ENCODE measurements at regions not wholly inside any gene's neighbourhood (a gene's known extent, or its start where the extent isn't known, plus 50 kb on each side); places are given as distances from the start of the nearest gene placed in this dataset.
"Not testable (repeated sequence)": the region's sequence is repeated elsewhere in the genome, so short reads cannot be mapped to it uniquely, and the experiment has no call there.

DNA sequence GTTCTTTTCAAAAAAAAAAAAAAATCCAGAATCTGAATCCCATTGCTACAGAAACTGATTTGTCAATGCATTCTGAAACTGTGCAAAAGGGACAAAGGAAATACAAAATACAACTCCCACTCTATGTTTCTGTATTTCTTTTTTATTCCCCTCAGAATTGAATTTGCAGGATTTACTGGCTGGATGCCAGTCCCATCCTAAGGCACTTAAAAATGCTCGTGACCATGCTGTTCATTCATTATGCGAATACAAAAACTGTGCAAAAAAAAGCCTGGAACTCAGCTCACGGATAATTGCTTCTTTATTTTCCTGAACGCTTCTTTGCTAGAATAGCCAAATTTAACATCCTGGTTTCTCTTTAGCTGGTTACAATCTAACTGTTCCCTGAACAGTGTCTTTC, 413.3 kb downstream of the PRIM2 start:
- TF ChIP-seq, protein P1, sequence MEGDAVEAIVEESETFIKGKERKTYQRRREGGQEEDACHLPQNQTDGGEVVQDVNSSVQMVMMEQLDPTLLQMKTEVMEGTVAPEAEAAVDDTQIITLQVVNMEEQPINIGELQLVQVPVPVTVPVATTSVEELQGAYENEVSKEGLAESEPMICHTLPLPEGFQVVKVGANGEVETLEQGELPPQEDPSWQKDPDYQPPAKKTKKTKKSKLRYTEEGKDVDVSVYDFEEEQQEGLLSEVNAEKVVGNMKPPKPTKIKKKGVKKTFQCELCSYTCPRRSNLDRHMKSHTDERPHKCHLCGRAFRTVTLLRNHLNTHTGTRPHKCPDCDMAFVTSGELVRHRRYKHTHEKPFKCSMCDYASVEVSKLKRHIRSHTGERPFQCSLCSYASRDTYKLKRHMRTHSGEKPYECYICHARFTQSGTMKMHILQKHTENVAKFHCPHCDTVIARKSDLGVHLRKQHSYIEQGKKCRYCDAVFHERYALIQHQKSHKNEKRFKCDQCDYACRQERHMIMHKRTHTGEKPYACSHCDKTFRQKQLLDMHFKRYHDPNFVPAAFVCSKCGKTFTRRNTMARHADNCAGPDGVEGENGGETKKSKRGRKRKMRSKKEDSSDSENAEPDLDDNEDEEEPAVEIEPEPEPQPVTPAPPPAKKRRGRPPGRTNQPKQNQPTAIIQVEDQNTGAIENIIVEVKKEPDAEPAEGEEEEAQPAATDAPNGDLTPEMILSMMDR (IDR thresholded peaks at IDR 0.05; ENCODE audit: low read depth, low read length): not testable (repeated sequence)
- TF ChIP-seq POLR2A (IDR thresholded peaks at IDR 0.05; ENCODE audit: extremely low read depth, insufficient read length): not testable (repeated sequence)
